GM19463 (cell line): ENCODE measurements at regions not wholly inside any gene's neighbourhood (a gene's known extent, or its start where the extent isn't known, plus 50 kb on each side); places are given as distances from the start of the nearest gene placed in this dataset.

Source experiments
- ATAC-seq: cut with Tn5 transposase; IDR thresholded peaks from one replicate; pipeline ENCODE4 v1.9.1; 2021; ENCODE audit warnings: mild to moderate bottlenecking, moderate library complexity; ENCODE audit not compliant: unreplicated experiment

- ATAC-seq: no peak
Observed at GRCh38 chr3:181660337-181660736, 51.4 kb upstream of the SOX2 start.

GRCh38 chr3:181637456-181637855 is 74.3 kb upstream of the SOX2 start:
- no peak for ATAC-seq

GRCh38 chr3:181637056-181637455 is 74.7 kb upstream of the SOX2 start:
- ATAC-seq: no peak

GRCh38 chr3:181635141-181635540 is 76.6 kb upstream of the SOX2 start:
- no peak for ATAC-seq

GRCh38 chr3:181633556-181633955 is 78.2 kb upstream of the SOX2 start:
- ATAC-seq: no peak

GRCh38 chr3:181631901-181632300 is 79.8 kb upstream of the SOX2 start:
- no peak for ATAC-seq

- no peak for ATAC-seq
Observed at GRCh38 chr3:181630853-181631252, 80.9 kb upstream of the SOX2 start.

GRCh38 chr3:181629711-181630110 is 82.0 kb upstream of the SOX2 start:
- no peak for ATAC-seq

GRCh38 chr3:181629029-181629428 is 82.7 kb upstream of the SOX2 start:
- no peak for ATAC-seq

- ATAC-seq: no peak
Observed at GRCh38 chr3:181628384-181628783, 83.3 kb upstream of the SOX2 start.

GRCh38 chr3:181626036-181626435 is 85.7 kb upstream of the SOX2 start:
- ATAC-seq: no peak

- no peak for ATAC-seq
Observed at GRCh38 chr3:181623924-181624694, 87.6 kb upstream of the SOX2 start.

GRCh38 chr3:181622365-181622764 is 89.4 kb upstream of the SOX2 start:
- no peak for ATAC-seq

- no peak for ATAC-seq
Observed at GRCh38 chr3:181619897-181620296, 91.8 kb upstream of the SOX2 start.

- no peak for ATAC-seq
Observed at GRCh38 chr3:181618260-181618659, 93.5 kb upstream of the SOX2 start.

GRCh38 chr3:181616088-181617070 is 95.3 kb upstream of the SOX2 start:
- no peak for ATAC-seq

- no peak for ATAC-seq
Observed at GRCh38 chr3:181615666-181616065, 96.1 kb upstream of the SOX2 start.

GRCh38 chr3:181614878-181615277 is 96.8 kb upstream of the SOX2 start:
- ATAC-seq: no peak

GRCh38 chr3:181613813-181614212 is 97.9 kb upstream of the SOX2 start:
- ATAC-seq: no peak

GRCh38 chr3:181613191-181613590 is 98.5 kb upstream of the SOX2 start:
- no peak for ATAC-seq

- no peak for ATAC-seq
Observed at GRCh38 chr3:181610973-181611265, 100.8 kb upstream of the SOX2 start.
